ENCODE measurements at regions not wholly inside any gene's neighbourhood (a gene's known extent, or its start where the extent isn't known, plus 50 kb on each side); places are given as distances from the start of the nearest gene placed in this dataset. TPM values are rescaled to one million over a fixed set of nuclear protein-coding genes. Genes with fewer than 3 reads are reported as not detected.
"Not testable (repeated sequence)": the region's sequence is repeated elsewhere in the genome, so short reads cannot be mapped to it uniquely, and the experiment has no call there.

- DNase-seq, result not testable (repeated sequence)
Observed at GRCh38 chr20:30393523-30393922, 863.9 kb upstream of the DEFB115 start.

- DNase-seq, result not testable (repeated sequence)
Observed at GRCh38 chr20:30397111-30397510, 860.4 kb upstream of the DEFB115 start.

- DNase-seq, result not testable (repeated sequence)
Observed at GRCh38 chr20:30405061-30405460, 852.4 kb upstream of the DEFB115 start.

GRCh38 chr20:30405585-30405984, 851.9 kb upstream of the DEFB115 start:
- not testable (repeated sequence) for DNase-seq

GRCh38 chr20:30406370-30406769, 851.1 kb upstream of the DEFB115 start:
- not testable (repeated sequence) for DNase-seq

GRCh38 chr20:30412972-30413371, 844.5 kb upstream of the DEFB115 start:
- DNase-seq, result no peak

GRCh38 chr20:30417387-30417786, 840.1 kb upstream of the DEFB115 start:
- DNase-seq, result not testable (repeated sequence)

- not testable (repeated sequence) for DNase-seq
Observed at GRCh38 chr20:30418378-30418777, 839.1 kb upstream of the DEFB115 start.

- DNase-seq, result no peak
Observed at GRCh38 chr20:30419466-30419865, 838.0 kb upstream of the DEFB115 start.

GRCh38 chr20:30419871-30420420, 837.5 kb upstream of the DEFB115 start:
- not testable (repeated sequence) for DNase-seq

Small RNA genes lying in the stretch of these regions (small RNA-seq; reads per million reads assigned to genes)
- gene CFTRP3 (ENCODE audit: low replicate concordance) (not detected), gene MLLT10P1 (ENCODE audit: low replicate concordance) (not detected), gene RF00019 (ENCODE audit: low replicate concordance) (not detected)
